Non-pigmented ciliary epithelial cell (primary cell): ENCODE measurements at regions not wholly inside any gene's neighbourhood (a gene's known extent, or its start where the extent isn't known, plus 50 kb on each side); places are given as distances from the start of the nearest gene placed in this dataset.

Experiments used
- DNase-seq: peaks from one replicate; pipeline ENCODE4 v3.0.0-alpha.2; 2010; ENCODE audit warnings: low read depth

GRCh38 chr12:127231371-127231770 is 1035.6 kb upstream of the TMEM132C start:
- no peak for DNase-seq

- DNase-seq = no peak
These were observed 1034.0 kb upstream of the TMEM132C start for GRCh38 chr12:127233016-127233415.

- DNase-seq = no peak
These were observed 1031.2 kb upstream of the TMEM132C start for GRCh38 chr12:127235761-127236160.

- no peak for DNase-seq
These were observed 1030.5 kb upstream of the TMEM132C start for GRCh38 chr12:127236491-127236890.

GRCh38 chr12:127237151-127237550 is 1029.8 kb upstream of the TMEM132C start:
- no peak for DNase-seq

- no peak for DNase-seq
These were observed 1028.9 kb upstream of the TMEM132C start for GRCh38 chr12:127238107-127238506.

- no peak for DNase-seq
These were observed 1027.2 kb upstream of the TMEM132C start for GRCh38 chr12:127239781-127240180.

- DNase-seq = no peak
These were observed 1026.6 kb upstream of the TMEM132C start for GRCh38 chr12:127240249-127240929.

- DNase-seq = no peak
These were observed 1025.7 kb upstream of the TMEM132C start for GRCh38 chr12:127241072-127241817.

- no peak for DNase-seq
These were observed 1022.0 kb upstream of the TMEM132C start for GRCh38 chr12:127245009-127245408.

- no peak for DNase-seq
These were observed 1021.5 kb upstream of the TMEM132C start for GRCh38 chr12:127245437-127245836.

- DNase-seq = no peak
These were observed 1019.0 kb upstream of the TMEM132C start for GRCh38 chr12:127247937-127248336.

- no peak for DNase-seq
These were observed 1017.5 kb upstream of the TMEM132C start for GRCh38 chr12:127249428-127249827.

- DNase-seq = no peak
These were observed 1013.1 kb upstream of the TMEM132C start for GRCh38 chr12:127253797-127254327.

- no peak for DNase-seq
These were observed 1012.5 kb upstream of the TMEM132C start for GRCh38 chr12:127254420-127254955.

GRCh38 chr12:127257366-127257935 is 1009.5 kb upstream of the TMEM132C start:
- no peak for DNase-seq

- DNase-seq = peak; percentile 63
These were observed 1006.4 kb upstream of the TMEM132C start for GRCh38 chr12:127260531-127260930.

- no peak for DNase-seq
These were observed 1006.0 kb upstream of the TMEM132C start for GRCh38 chr12:127260999-127261398.

- no peak for DNase-seq
These were observed 1004.4 kb upstream of the TMEM132C start for GRCh38 chr12:127262615-127263014.

- DNase-seq = no peak
These were observed 1003.3 kb upstream of the TMEM132C start for GRCh38 chr12:127263621-127264020.

GRCh38 chr12:127267128-127267527 is 999.8 kb upstream of the TMEM132C start:
- no peak for DNase-seq

GRCh38 chr12:127268213-127268612 is 998.8 kb upstream of the TMEM132C start:
- DNase-seq = no peak
